Cardiac muscle cell (in vitro differentiated cells and primary cell): ENCODE measurements at regions not wholly inside any gene's neighbourhood (a gene's known extent, or its start where the extent isn't known, plus 50 kb on each side); places are given as distances from the start of the nearest gene placed in this dataset.
"Not testable (repeated sequence)": the region's sequence is repeated elsewhere in the genome, so short reads cannot be mapped to it uniquely, and the experiment has no call there.

Experiments used
- DNase-seq, 2 donors: peaks; one replicate each; pipeline versions ENCODE4 v3.0.0 to v3.0.0-alpha.2; 2010 to 2017; ENCODE audit warnings: low read depth in 1 of 2, low spot score in 1 of 2
- H3K27ac ChIP-seq: fragments of 200-600 bp; sonication (generic); 2 replicates; pipeline ENCODE4 v1.5.1; 2016
- H3K27me3 ChIP-seq: fragments of 200-600 bp; sonication (generic); 2 replicates; pipeline ENCODE4 v1.6.0; 2016; ENCODE audit warnings: control low read depth
- H3K36me3 ChIP-seq: fragments of 200-600 bp; sonication (generic); 2 replicates; pipeline ENCODE4 v1.5.1; 2016; ENCODE audit warnings: control low read depth
- H3K4me1 ChIP-seq: fragments of 200-600 bp; sonication (generic); 2 replicates; pipeline ENCODE4 v1.8.1; 2017; ENCODE audit warnings: low read depth, mild to moderate bottlenecking, mixed run types
- H3K4me3 ChIP-seq: fragments of 200-600 bp; sonication (generic); 2 replicates; pipeline ENCODE4 v1.5.1; 2016; ENCODE audit warnings: mild to moderate bottlenecking
- H3K9me3 ChIP-seq: fragments of 200-600 bp; sonication (generic); 2 replicates; pipeline ENCODE4 v1.5.1; 2017; ENCODE audit warnings: low read depth, mild to moderate bottlenecking, control low read depth
- CTCF ChIP-seq: IDR thresholded peaks from 2 replicates; pipeline ENCODE4 v1.5.1; 2012; ENCODE audit warnings: low read depth, mild to moderate bottlenecking, low read length

- H3K36me3 ChIP-seq: no peaks in the 10 kb centered on the region
- no peaks in the 10 kb centered on the region for H3K27me3 ChIP-seq
- no peak for TF ChIP-seq CTCF
- H3K27ac ChIP-seq: no peak overlapping the region
- no peaks in the 10 kb centered on the region for H3K4me1 ChIP-seq
- no peak for DNase-seq
- no peak overlapping the region for H3K4me3 ChIP-seq
- H3K9me3 ChIP-seq: no peaks in the 10 kb centered on the region
These were observed 445.2 kb upstream of the ID4 start for GRCh38 chr6:19391926-19392325.

GRCh38 chr6:19394051-19394450 lies 443.1 kb upstream of the ID4 start:
- H3K36me3 ChIP-seq: no peaks in the 10 kb centered on the region
- H3K27me3 ChIP-seq: no peaks in the 10 kb centered on the region
- H3K27ac ChIP-seq: no peak overlapping the region
- no peaks in the 10 kb centered on the region for H3K4me1 ChIP-seq
- no peaks in the 10 kb centered on the region for H3K9me3 ChIP-seq
- no peak for DNase-seq
- no peak overlapping the region for H3K4me3 ChIP-seq
- no peak for TF ChIP-seq CTCF

- H3K4me3 ChIP-seq: no peak overlapping the region
- no peaks in the 10 kb centered on the region for H3K4me1 ChIP-seq
- TF ChIP-seq CTCF: no peak
- H3K9me3 ChIP-seq: no peaks in the 10 kb centered on the region
- no peak for DNase-seq
- no peaks in the 10 kb centered on the region for H3K27me3 ChIP-seq
- H3K27ac ChIP-seq: no peak overlapping the region
- H3K36me3 ChIP-seq: no peaks in the 10 kb centered on the region
These were observed 442.5 kb upstream of the ID4 start for GRCh38 chr6:19394687-19395086.

GRCh38 chr6:19395316-19395715 lies 441.9 kb upstream of the ID4 start:
- no peak overlapping the region for H3K27ac ChIP-seq
- no peak overlapping the region for H3K4me3 ChIP-seq
- no peaks in the 10 kb centered on the region for H3K4me1 ChIP-seq
- H3K36me3 ChIP-seq: no peaks in the 10 kb centered on the region
- H3K27me3 ChIP-seq: no peaks in the 10 kb centered on the region
- DNase-seq: no peak
- TF ChIP-seq CTCF: no peak
- no peaks in the 10 kb centered on the region for H3K9me3 ChIP-seq

GRCh38 chr6:19399406-19399805 lies 437.8 kb upstream of the ID4 start:
- Histone ChIP-seq H3K4me1 (no peaks in the 10 kb centered on the region), H3K9me3 (no peaks in the 10 kb centered on the region), H3K27me3 (no peaks in the 10 kb centered on the region), H3K4me3 (no peak overlapping the region), H3K36me3 (no peaks in the 10 kb centered on the region), H3K27ac (no peak overlapping the region)
- DNase-seq: peak in 1 of 2 donors; percentile 42
- TF ChIP-seq CTCF: no peak

GRCh38 chr6:19404884-19405283 lies 432.3 kb upstream of the ID4 start:
- DNase-seq, H3K4me1 ChIP-seq: not testable (repeated sequence)

More at GRCh38 chr6:19404884-19405283, 432.3 kb upstream of the ID4 start:
- not testable (repeated sequence) for H3K27me3 ChIP-seq, H3K36me3 ChIP-seq, H3K27ac ChIP-seq, H3K4me3 ChIP-seq, H3K9me3 ChIP-seq
